Glutamatergic neuron (in vitro differentiated cells): ENCODE measurements at regions not wholly inside any gene's neighbourhood (a gene's known extent, or its start where the extent isn't known, plus 50 kb on each side); places are given as distances from the start of the nearest gene placed in this dataset.

Experiments used
- DNase-seq: peaks from one replicate; pipeline ENCODE4 v3.0.0; 2022
- H3K27ac Mint-ChIP-seq: one replicate; pipeline ENCODE4 v1.8.0; 2020; ENCODE audit warnings: mild to moderate bottlenecking, mixed read lengths, inconsistent platforms; ENCODE audit not compliant: unreplicated experiment
- H3K27me3 Mint-ChIP-seq: one replicate; pipeline ENCODE4 v1.8.0; 2020; ENCODE audit warnings: mild to moderate bottlenecking, moderate library complexity, mixed read lengths, inconsistent platforms; ENCODE audit not compliant: unreplicated experiment
- H3K36me3 Mint-ChIP-seq: one replicate; pipeline ENCODE4 v1.8.0; 2020; ENCODE audit warnings: mild to moderate bottlenecking, mixed read lengths, inconsistent platforms; ENCODE audit not compliant: unreplicated experiment
- H3K4me1 Mint-ChIP-seq: one replicate; pipeline ENCODE4 v1.8.0; 2020; ENCODE audit warnings: mild to moderate bottlenecking, low read depth, mixed read lengths, inconsistent platforms; ENCODE audit not compliant: unreplicated experiment
- H3K4me3 Mint-ChIP-seq: one replicate; pipeline ENCODE4 v1.8.0; 2020; ENCODE audit warnings: mild to moderate bottlenecking, mixed read lengths, inconsistent platforms; ENCODE audit not compliant: unreplicated experiment
- H3K9me3 Mint-ChIP-seq: one replicate; pipeline ENCODE4 v1.8.0; 2020; ENCODE audit warnings: mild to moderate bottlenecking, moderate library complexity, mixed read lengths, inconsistent platforms; ENCODE audit not compliant: unreplicated experiment
- TF ChIP-seq, protein P1 (sequence below): fragments of 200-600 bp; sonication (generic); IDR thresholded peaks from one replicate; pipeline ENCODE4 v1.5.0; 2021; ENCODE audit not compliant: partially characterized antibody, unreplicated experiment

DNA sequence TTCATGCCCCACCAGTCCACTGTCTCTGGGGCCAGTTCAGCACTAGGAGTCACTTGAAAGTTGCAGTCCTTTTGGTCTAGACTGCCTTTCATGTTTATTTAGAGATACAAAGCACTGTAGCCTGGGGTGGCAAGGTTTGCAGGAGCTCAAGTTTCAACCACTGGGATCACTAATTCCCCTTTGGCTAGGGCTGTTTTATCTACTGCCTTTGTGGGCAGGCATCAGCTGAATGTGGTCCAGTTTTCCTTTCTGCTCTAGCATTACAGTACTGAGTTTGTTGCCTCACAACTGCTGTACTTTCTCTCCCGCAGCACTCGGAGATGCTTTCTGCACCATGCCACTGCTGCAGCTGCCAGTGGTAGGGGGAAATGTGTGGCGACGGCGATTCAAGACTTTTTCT, 222.3 kb upstream of the HDX start:
- H3K36me3 Mint-ChIP-seq: no peaks in the 10 kb centered on the region

GRCh38 chrX:84729408-84729807, 227.2 kb upstream of the HDX start:
- no peaks in the 10 kb centered on the region for H3K9me3 Mint-ChIP-seq
- H3K36me3 Mint-ChIP-seq: no peaks in the 10 kb centered on the region
- no peak for DNase-seq
- H3K4me3 Mint-ChIP-seq: no peak overlapping the region
- no peak overlapping the region for H3K27ac Mint-ChIP-seq
- no peaks in the 10 kb centered on the region for H3K27me3 Mint-ChIP-seq
- TF ChIP-seq, protein P1, sequence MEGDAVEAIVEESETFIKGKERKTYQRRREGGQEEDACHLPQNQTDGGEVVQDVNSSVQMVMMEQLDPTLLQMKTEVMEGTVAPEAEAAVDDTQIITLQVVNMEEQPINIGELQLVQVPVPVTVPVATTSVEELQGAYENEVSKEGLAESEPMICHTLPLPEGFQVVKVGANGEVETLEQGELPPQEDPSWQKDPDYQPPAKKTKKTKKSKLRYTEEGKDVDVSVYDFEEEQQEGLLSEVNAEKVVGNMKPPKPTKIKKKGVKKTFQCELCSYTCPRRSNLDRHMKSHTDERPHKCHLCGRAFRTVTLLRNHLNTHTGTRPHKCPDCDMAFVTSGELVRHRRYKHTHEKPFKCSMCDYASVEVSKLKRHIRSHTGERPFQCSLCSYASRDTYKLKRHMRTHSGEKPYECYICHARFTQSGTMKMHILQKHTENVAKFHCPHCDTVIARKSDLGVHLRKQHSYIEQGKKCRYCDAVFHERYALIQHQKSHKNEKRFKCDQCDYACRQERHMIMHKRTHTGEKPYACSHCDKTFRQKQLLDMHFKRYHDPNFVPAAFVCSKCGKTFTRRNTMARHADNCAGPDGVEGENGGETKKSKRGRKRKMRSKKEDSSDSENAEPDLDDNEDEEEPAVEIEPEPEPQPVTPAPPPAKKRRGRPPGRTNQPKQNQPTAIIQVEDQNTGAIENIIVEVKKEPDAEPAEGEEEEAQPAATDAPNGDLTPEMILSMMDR: no peak
- no peaks in the 10 kb centered on the region for H3K4me1 Mint-ChIP-seq

More for the DNA sequence above, 222.3 kb upstream of the HDX start:
- Mint-ChIP-seq H3K4me3 (no peak overlapping the region), H3K9me3 (no peaks in the 10 kb centered on the region), H3K4me1 (no peaks in the 10 kb centered on the region), H3K27me3 (no peaks in the 10 kb centered on the region), H3K27ac (no peak overlapping the region)
- TF ChIP-seq, protein P1: no peak
- DNase-seq: no peak

- TF ChIP-seq, protein P1: peak; percentile 70
- Mint-ChIP-seq H3K4me3 (no peak overlapping the region), H3K27me3 (no peaks in the 10 kb centered on the region), H3K36me3 (no peaks in the 10 kb centered on the region), H3K27ac (no peak overlapping the region), H3K4me1 (no peaks in the 10 kb centered on the region), H3K9me3 (no peaks in the 10 kb centered on the region)
- peak; percentile 31 for DNase-seq
Measured at GRCh38 chrX:84729809-84730208, 227.6 kb upstream of the HDX start.

DNA sequence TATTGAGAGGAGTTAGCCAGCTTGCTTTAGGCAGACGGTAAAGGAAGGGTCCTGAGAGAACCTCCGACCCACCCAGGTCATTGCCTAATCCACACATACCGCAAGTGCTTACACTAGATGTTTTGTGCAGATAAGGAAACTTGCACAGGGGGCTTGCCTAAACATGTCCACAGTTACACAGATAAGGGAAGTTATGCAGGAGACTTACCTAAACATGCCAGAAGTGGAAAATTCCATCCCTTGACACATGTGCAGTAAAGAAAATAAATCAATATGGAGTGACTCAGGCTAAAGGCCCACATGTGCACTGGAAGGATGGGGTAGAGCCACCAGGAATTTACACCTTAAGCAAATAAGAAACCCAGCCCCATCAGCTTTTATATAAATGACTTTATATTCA, 232.8 kb upstream of the HDX start:
- H3K27ac Mint-ChIP-seq: no peak overlapping the region
- DNase-seq: no peak
- TF ChIP-seq, protein P1: no peak

DNA sequence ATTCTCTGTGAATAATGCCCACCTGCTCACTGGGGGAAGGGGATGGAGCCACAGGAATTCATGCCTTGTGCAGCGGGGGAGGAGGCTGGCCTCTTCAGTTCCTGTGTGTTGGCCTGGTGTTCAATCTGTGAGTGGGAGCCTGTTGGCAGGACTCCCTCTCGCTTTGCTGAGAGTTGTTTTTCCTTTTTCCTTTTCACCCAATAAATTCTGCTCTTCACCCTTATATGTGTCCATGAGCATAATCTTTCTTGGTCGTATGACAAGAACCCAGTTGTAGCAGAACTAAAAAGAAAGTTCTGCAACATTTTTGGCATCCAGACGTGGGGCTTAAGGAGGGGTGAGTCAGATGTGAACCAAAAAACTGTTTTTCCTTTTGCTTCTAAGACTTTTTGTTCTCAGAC, 235.2 kb upstream of the HDX start:
- H3K4me3 Mint-ChIP-seq: no peak overlapping the region
- no peaks in the 10 kb centered on the region for H3K27me3 Mint-ChIP-seq
- no peaks in the 10 kb centered on the region for H3K9me3 Mint-ChIP-seq
- no peak overlapping the region for H3K27ac Mint-ChIP-seq
- no peaks in the 10 kb centered on the region for H3K36me3 Mint-ChIP-seq
- DNase-seq: no peak
- TF ChIP-seq, protein P1: no peak
- no peaks in the 10 kb centered on the region for H3K4me1 Mint-ChIP-seq

More for the DNA sequence above, 232.8 kb upstream of the HDX start:
- Mint-ChIP-seq H3K4me1 (no peaks in the 10 kb centered on the region), H3K9me3 (no peaks in the 10 kb centered on the region), H3K27me3 (no peaks in the 10 kb centered on the region), H3K36me3 (no peaks in the 10 kb centered on the region), H3K4me3 (no peak overlapping the region)
